ENCODE measurements at regions not wholly inside any gene's neighbourhood (a gene's known extent, or its start where the extent isn't known, plus 50 kb on each side); places are given as distances from the start of the nearest gene placed in this dataset.
A peak's percentile ranks its signal among the peaks of the same experiment; 100 is the strongest.
"Not testable (repeated sequence)": the region's sequence is repeated elsewhere in the genome, so short reads cannot be mapped to it uniquely, and the experiment has no call there.

DNA sequence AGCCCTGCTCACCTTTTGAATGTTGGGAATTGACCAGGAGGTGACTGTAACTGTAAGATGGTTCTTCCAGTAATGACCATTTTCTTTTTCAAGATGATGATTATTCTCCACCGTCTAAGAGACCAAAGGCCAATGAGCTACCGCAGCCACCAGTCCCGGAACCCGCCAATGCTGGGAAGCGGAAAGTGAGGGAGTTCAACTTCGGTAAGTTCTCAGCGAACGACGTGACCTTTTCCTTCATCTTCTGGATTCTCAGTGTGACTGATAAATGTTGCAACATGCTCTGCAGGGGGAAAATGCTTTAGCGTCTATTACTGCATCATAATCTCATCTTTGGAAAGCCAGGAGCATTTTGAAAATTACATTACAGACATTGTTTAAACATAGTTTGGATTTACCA lies 89.5 kb upstream of the SPDYE9 start:
- not testable (repeated sequence) for DNase-seq (ENCODE audit: low read depth in 3 of 3)

DNA sequence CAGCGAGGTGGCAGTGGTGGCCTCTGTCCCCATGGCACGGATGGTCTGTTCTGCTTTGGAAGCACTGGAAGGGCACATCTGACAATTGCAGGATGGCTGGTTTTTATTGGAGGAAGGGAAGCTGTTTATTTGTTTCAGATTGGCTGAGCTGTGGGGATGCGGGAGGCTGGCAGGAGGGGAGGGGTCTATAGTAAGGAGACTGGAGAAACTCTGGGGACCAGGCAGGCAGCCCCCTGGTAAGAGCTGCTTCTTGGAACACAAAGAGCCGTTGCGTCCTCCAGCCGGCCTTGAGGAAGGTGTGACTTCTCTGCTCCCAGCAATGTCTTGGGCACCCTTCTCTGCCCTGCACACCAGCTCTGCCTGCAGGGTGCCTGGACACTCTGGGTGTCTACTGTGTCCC lies 85.1 kb upstream of the SPDYE9 start:
- not testable (repeated sequence) for DNase-seq (ENCODE audit: low read depth in 3 of 3)

DNA sequence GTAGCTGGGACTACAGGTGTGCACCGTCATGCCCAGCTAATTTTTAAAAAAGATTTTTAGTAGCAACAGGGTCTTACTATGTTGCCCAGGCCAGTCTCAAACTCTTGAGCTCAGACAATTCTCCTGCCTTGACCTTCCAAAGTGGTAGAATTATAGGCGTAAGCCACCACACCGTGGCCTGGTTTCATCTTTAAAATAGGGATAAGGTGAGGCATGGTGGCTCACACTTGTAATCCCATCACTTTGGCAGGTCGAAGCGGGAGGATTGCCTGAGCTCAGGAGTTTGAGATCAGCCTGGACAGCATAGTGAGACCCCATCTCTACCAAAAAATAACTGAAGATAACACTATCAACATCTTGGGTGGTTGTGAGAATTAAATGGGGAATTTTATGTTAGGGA lies 84.6 kb upstream of the SPDYE9 start:
- DNase-seq (ENCODE audit: low read depth in 3 of 3): not testable (repeated sequence)

DNA sequence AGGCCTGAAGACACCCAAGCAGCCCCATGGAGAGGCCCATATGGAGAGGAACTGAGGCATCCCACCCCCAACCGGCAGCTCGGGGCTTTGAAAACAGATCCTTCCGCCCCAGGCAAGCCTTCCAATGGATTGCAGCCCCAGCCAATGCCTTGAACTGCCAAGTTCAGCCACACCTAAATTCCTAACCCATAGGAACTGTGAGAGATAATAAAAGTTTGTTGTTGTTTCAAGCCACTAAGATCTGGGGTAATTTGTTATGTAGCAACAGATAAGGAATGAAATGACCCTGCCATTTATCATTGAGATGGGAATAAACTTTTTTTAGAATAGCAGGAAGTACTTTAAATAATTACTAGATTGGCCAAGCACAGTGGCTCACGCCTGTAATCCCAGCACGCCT lies 80.3 kb upstream of the SPDYE9 start:
- not testable (repeated sequence) for DNase-seq (ENCODE audit: low read depth in 3 of 3)

DNA sequence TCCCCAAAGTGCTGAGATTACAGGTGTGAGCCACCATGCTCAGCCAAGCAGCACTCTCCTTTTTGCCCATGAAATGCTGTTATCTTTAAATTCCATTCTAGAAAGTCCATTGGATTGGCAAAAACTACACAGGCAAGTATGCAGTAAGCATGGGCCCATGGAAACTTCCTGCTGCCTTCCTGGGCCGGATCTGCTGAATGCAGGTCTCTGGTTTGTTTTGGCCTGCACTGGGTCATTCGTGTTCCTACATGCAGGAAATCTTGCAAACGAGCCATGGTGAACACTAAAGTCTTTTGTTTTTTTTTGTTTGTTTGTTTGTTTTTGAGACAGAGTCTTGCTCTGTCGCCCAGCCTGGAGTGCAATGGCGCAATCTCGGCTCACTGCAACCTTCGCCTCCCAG lies 76.8 kb upstream of the SPDYE9 start:
- not testable (repeated sequence) for DNase-seq (ENCODE audit: low read depth in 3 of 3)

DNA sequence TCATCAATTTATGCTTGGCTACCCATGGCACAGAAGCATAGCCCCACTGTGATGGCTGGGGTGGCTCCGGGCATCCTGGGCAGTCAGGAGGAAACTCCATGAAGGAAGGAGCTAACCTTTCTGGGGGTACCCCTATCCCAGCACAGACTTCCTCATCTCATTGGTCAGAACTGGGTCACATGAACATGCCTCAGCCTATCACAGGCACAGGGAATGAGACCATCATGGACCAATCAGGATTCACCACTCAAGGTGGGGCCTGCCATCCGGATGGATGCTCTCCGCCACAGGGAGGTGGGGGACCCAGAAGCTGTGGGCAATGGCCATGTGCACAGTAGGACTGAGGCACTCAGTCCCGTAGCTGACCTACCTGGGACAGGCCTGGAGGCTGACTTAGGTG lies 75.9 kb upstream of the SPDYE9 start:
- DNase-seq (ENCODE audit: low read depth in 3 of 3): not testable (repeated sequence)

DNA sequence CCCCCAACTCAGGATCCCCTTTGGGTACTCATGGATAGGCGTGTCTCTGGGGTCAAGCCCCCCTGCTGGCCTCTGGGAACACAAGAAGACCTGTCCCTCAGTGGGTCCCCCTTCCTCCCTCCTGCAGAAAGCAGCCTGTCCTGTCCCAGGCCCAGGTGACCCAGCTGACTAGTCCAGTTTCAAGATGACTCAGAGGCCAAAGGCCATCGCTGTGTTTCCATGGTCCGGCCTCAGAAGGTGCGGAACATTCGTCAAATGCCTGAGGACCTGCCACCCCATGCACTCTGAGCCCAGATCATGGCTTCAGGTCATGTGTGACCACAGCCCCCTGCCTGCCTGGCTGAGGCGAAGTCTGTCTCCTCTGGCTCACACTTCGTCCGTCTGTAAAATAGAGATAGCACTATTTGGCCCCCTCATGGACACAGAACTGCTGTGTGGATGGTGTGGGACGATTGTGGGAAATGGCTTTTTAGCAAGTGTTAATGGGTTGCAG lies 71.4 kb upstream of the SPDYE9 start:
- not testable (repeated sequence) for DNase-seq (ENCODE audit: low read depth in 3 of 3)

DNA sequence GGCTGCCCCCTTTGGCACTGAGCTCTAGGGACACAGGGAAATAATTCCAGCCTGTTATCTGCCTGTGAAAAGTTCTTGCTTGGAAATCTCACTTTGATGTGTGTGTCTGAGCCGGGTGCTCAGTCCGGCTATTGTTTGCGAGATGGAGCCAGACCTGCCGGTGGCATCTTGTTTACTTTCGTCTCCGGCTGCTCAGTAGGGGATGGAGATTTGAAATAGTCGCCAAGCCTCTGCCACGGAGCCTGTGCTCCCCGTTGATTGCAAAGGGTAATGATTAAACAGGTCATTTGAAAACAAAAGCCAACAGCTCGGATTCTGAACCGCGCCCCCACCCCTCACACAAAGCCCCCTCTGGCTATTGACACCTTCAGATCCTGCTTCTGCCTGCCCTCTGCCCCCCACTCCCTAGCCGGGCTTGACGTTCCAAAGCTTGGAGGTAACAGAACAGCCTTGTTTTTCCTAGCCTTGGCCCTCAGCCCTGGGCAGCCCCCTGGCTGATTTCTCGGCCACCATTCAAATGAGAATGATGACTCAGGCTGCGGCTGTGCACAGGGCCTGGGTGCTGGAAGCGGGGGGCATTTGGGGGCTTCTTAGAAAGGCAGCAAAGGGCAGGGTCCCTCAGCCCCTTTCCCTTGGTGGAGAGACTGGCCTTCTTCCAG lies 70.8 kb upstream of the SPDYE9 start:
- not testable (repeated sequence) for DNase-seq (ENCODE audit: low read depth in 3 of 3)

DNA sequence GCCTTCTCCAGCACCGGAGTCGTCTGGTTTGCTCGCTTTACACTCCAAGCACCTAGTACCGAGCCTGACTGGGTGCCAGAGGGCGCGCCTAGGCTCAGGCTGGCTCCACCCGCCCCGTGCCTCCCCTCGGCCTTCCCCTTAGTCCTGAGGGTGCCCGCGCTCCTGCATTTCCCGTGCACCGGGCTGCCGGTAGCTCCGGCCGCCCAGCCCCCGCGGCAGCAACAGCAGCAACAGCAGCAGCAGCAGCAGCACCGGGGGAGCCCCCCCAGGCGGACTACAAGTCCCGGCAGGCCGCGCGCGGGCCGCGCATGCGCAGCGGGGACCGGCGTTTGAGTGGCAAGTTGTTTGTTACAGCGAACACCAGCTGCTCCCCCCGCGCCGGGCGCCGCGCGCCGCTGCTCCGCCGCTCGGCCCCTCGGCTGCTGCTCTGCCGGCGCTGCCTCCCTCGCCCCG lies 68.8 kb upstream of the SPDYE9 start:
- DNase-seq (ENCODE audit: low read depth in 3 of 3): peak; percentile 57 to 74 (median 72)

DNA sequence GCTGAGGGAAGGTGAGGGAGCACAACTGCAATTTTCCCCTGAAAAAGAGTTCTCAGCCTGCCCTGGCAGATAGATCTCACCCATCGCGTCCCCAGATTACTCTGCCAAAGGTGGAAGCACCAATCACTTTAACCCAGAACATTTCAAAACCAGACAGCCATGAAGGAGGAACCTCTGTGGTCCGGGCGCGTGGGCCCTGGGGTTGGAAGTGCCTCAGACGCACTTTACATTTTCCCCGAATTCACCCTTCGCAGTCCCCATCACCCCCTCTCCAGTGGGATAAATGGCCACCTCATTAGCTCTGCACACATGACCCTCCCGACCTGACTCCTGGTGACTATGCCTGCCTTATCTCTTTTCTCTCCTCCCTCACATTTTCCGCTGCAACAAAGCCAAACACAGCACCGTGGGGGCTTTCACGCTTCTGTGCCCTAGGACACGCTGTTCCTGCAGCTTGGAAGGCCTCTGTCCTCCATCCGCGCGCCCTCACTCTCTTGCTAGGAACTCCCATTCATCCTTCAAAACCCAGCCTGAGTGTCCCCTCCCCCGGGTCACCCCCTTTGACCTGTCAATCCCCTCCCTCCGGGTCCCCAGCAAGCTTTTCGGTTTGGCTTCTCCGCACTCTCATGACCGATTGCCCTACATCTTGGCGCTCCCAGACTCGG lies 68.2 kb upstream of the SPDYE9 start:
- not testable (repeated sequence) for DNase-seq (ENCODE audit: low read depth in 3 of 3)

DNA sequence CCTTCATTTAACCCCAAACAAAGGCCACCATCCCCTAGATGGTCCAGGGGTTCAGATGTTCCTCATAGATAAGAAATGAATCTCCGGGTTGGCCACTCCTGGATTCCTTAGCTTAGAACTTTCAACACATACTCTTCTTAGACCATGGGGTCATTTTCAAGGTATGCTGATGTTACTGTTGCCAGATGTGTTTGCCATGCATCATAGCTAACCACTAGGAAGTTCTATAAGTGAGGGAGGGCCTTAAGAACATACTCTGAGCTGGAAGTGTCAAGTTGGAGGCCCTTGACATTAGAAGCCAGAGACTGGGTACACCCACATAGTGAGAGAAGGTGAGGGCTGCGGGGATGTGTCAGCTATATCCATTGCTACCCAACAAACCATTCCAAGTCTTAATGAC lies 62.7 kb upstream of the SPDYE9 start:
- DNase-seq (ENCODE audit: low read depth in 3 of 3): not testable (repeated sequence)

DNA sequence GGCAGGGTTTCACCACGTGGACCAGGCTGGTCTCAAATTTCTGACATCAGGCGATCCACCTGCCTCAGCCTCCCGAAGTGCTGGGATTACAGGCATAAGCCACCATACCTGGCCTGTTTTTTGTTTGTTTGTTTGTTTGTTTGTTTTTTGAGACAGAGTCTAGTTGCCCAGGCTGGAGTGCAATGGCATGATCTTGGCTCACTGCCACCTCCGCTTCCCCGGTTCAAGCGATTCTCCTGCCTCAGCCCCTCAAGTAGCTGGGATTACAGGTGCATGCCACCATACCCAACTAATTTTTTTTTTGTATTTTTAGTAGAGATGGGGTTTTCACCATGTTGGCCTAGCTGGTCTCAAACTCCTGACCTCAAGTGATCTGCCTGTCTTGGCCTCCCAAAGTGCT lies 61.8 kb upstream of the SPDYE9 start:
- not testable (repeated sequence) for DNase-seq (ENCODE audit: low read depth in 3 of 3)

DNA sequence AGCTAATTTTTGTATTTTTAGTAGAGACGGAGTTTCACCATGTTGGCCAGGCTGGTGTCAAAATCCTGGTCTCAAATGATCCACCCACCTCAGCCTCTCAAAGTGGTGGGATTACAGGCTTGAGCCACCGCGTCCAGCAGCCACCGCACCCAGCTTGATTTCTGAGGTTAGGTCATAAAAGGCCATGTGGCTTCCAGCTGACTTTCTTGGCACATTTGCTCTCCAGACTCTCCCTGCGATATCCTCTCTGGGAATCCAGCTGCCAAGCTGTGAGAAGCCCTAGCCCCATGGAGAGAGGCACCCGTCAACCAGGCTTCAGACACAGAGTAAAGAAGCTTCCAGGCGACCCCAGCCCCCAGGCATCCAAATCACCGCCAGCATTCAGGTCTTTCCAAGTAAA lies 58.2 kb upstream of the SPDYE9 start:
- DNase-seq (ENCODE audit: low read depth in 3 of 3): not testable (repeated sequence)

DNA sequence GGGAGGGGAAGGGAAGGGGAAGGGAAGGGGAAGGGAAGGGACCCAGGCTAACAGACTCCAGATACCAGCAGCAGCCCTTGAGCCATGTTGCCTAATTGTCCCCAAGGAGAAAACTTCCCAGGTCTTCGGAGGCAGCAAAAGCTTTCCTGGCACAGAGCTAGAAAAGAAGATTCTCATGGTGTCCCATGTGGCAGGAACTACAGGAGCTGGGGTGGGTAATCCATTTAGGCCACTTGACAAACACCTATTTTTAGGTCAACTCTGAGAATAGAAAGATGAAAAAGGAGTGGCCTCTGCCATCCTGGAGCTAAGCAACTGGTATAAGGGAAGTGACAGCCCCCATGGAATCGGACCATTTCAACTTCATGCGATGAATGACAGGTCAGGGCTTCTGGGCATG lies 52.1 kb upstream of the SPDYE9 start:
- not testable (repeated sequence) for DNase-seq (ENCODE audit: low read depth in 3 of 3)
